OCI-LY1 (cell line): ENCODE measurements at regions not wholly inside any gene's neighbourhood (a gene's known extent, or its start where the extent isn't known, plus 50 kb on each side); places are given as distances from the start of the nearest gene placed in this dataset.

Source experiments
- CTCF ChIP-seq: fragments of 200-600 bp; sonication (generic), shearing (Covaris generic); IDR thresholded peaks from 2 replicates; pipeline ENCODE4 v1.5.1; 2017; ENCODE audit warnings: mild to moderate bottlenecking, antibody characterized with exemption, low read length, moderate library complexity, mixed read lengths
- EZH2 ChIP-seq: fragments of 200-600 bp; sonication (generic), shearing (Covaris generic); IDR thresholded peaks from 2 replicates; pipeline ENCODE4 v1.8.0; 2017; ENCODE audit warnings: borderline replicate concordance, mixed run types, mild to moderate bottlenecking, antibody characterized with exemption, low read length, moderate library complexity, mixed read lengths

GRCh38 chr13:80199067-80199466 lies 141.9 kb downstream of the SPRY2 start:
- no peak for TF ChIP-seq EZH2
- TF ChIP-seq CTCF, result no peak
